ENCODE measurements at regions not wholly inside any gene's neighbourhood (a gene's known extent, or its start where the extent isn't known, plus 50 kb on each side); places are given as distances from the start of the nearest gene placed in this dataset.

- TF ChIP-seq ZNF121 (CRISPR knock-in tag; IDR thresholded peaks at IDR 0.05) (no peak), JAZF1 (CRISPR knock-in tag; IDR thresholded peaks at IDR 0.05) (no peak), ZNF396 (CRISPR knock-in tag; IDR thresholded peaks at IDR 0.05; ENCODE audit: borderline replicate concordance) (no peak), KAT7 (CRISPR knock-in tag; IDR thresholded peaks at IDR 0.05; ENCODE audit: borderline replicate concordance) (no peak), ATF1 (CRISPR knock-in tag; IDR thresholded peaks at IDR 0.05) (no peak)
These were observed 194.0 kb downstream of the NDFIP2 start (continued) for GRCh38 chr13:79674765-79675515.

GRCh38 chr13:79673993-79674377, 193.0 kb downstream of the NDFIP2 start:
- Mint-ChIP-seq H3K9me3 (no peaks in the 10 kb centered on the region), H3K27ac (no peak overlapping the region), H3K27me3 (ENCODE audit: low read depth) (no peaks in the 10 kb centered on the region), H3K4me3 (no peak overlapping the region), H3K36me3 (no peaks in the 10 kb centered on the region), H3K4me1 (peaks cover 11% of the 10 kb centered on the region)
- DNase-seq (ENCODE audit: low spot score) (no peak), ATAC-seq (no peak)
- ChIA-PET POLR2A (no interaction called here), CTCF (no interaction called here)
- TF ChIP-seq ZNF232 (CRISPR knock-in tag; IDR thresholded peaks at IDR 0.05) (no peak), ZNF317 (CRISPR knock-in tag; IDR thresholded peaks at IDR 0.05; ENCODE audit: borderline replicate concordance, low read depth) (no peak), MLX (CRISPR knock-in tag; IDR thresholded peaks at IDR 0.05) (no peak), CTCF (IDR thresholded peaks at IDR 0.05) (no peak), CREB1 (CRISPR knock-in tag; IDR thresholded peaks at IDR 0.05) (no peak), NFATC4 (CRISPR knock-in tag; IDR thresholded peaks at IDR 0.05) (no peak), FOXK1 (CRISPR knock-in tag; IDR thresholded peaks at IDR 0.05) (no peak), E2F5 (CRISPR knock-in tag; IDR thresholded peaks at IDR 0.05) (no peak), TEAD1 (CRISPR knock-in tag; IDR thresholded peaks at IDR 0.05) (no peak), ERG (CRISPR knock-in tag; IDR thresholded peaks at IDR 0.05) (no peak), ATF2 (CRISPR knock-in tag; IDR thresholded peaks at IDR 0.05; ENCODE audit: borderline replicate concordance, low read depth) (no peak), ARID4B (CRISPR knock-in tag; IDR thresholded peaks at IDR 0.05; ENCODE audit: borderline replicate concordance) (no peak), PRRX2 (CRISPR knock-in tag; IDR thresholded peaks at IDR 0.05) (no peak), SMAD3 (CRISPR knock-in tag; IDR thresholded peaks at IDR 0.05; ENCODE audit: borderline replicate concordance) (no peak), NR3C1 (CRISPR knock-in tag; conservative IDR thresholded peaks at IDR 0.05; ENCODE audit: low read depth) (no peak)
